Stomach smooth muscle (tissue), 2 donors: ENCODE measurements at regions not wholly inside any gene's neighbourhood (a gene's known extent, or its start where the extent isn't known, plus 50 kb on each side); places are given as distances from the start of the nearest gene placed in this dataset.
"Not testable (repeated sequence)": the region's sequence is repeated elsewhere in the genome, so short reads cannot be mapped to it uniquely, and the experiment has no call there.

Source experiments
- H3K27ac ChIP-seq: one replicate; pipeline ENCODE4 v1.7.0; 2013; ENCODE audit warnings: mild to moderate bottlenecking, low read length, inconsistent platforms
- H3K27me3 ChIP-seq, 2 donors: one replicate each; pipeline ENCODE4 v1.7.0; 2013; ENCODE audit warnings: low read length in 2 of 2; ENCODE audit not compliant: insufficient read depth in 2 of 2, control insufficient read depth in 1 of 2
- H3K36me3 ChIP-seq, 2 donors: one replicate each; pipeline ENCODE4 v1.7.0; 2013; ENCODE audit warnings: low read length in 2 of 2; ENCODE audit not compliant: control insufficient read depth in 2 of 2, insufficient read depth in 2 of 2
- H3K4me1 ChIP-seq: one replicate; pipeline ENCODE4 v1.7.0; 2013; ENCODE audit warnings: low read length; ENCODE audit not compliant: control insufficient read depth, insufficient read depth
- H3K4me3 ChIP-seq, 2 donors: one replicate each; pipeline ENCODE4 v1.7.0; 2013; ENCODE audit warnings: low read length in 2 of 2
- H3K9ac ChIP-seq, 2 donors: one replicate each; pipeline ENCODE4 v1.7.0; 2013; ENCODE audit warnings: low read length in 2 of 2, mild to moderate bottlenecking in 1 of 2
- H3K9me3 ChIP-seq, 2 donors: one replicate each; pipeline ENCODE4 v1.7.0; 2013; ENCODE audit warnings: low read length in 2 of 2; ENCODE audit not compliant: control insufficient read depth in 2 of 2
- donor health status: healthy.
- donor health status: Pancreatic carcinoma.

DNA sequence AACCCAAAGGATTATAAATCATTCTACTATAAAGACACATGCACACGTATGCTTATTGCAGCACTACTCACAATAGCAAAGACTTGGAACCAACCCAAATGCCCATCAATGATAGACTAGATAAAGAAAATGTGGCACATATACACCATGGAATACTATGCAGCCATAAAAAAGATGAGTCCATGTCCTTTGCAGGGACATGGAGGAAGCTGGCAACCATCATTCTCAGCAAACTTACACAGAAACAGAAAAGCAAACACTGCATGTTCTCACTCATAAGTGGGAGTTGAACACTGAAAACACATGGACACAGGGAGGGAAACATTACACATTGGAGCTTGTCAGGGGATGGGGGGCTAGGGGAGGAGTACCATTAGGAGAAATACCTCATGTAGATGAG lies 262.6 kb downstream of the PDCD6IP start:
- H3K27ac ChIP-seq, H3K9ac ChIP-seq: not testable (repeated sequence)

DNA sequence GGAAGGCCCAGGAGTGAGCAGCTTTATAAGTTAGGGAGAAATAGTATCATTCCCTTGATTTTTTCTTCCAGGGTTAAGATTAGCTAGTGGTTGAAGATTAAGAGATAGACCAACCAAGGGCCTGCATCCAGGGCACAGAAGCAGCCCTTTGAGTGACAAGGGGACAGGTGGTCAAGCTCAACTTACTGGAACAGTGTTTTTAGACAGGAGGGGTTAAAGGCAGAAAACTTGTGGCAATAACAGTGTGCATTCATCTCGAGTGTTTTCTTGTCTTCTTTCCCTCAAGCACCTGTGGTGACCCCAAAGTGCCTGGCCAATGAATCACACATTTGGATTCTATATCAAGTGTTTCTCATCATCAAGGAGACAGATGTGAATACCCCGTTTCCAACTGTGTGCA lies 267.5 kb downstream of the PDCD6IP start:
- Histone ChIP-seq H3K27me3 (no peaks in the 10 kb centered on the region), H3K4me1 (no peaks in the 10 kb centered on the region), H3K9me3 (no peaks in the 10 kb centered on the region), H3K9ac (no peak overlapping the region), H3K27ac (no peak overlapping the region), H3K4me3 (no peak overlapping the region), H3K36me3 (no peaks in the 10 kb centered on the region)

More for the DNA sequence above, 262.6 kb downstream of the PDCD6IP start:
- H3K4me3 ChIP-seq, H3K36me3 ChIP-seq, H3K4me1 ChIP-seq, H3K9me3 ChIP-seq, H3K27me3 ChIP-seq: not testable (repeated sequence)

DNA sequence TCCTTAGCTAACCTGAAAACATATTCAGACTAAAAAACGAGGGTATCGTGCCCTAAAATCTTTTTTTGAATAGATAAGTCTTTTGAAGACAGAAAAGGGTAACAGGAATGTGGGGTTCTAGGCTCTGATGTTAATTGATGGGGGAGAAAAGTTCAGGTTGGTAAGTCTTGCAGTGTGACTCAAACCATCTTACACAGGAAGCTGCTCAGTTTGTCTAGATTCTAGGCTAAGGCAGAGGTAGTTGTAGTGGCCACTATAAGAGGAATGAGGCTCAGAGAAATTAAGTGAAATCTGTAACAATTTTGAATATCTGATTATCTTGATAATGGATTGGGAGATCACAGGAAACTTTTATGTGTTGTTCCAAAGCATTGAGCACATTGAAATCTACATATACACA lies 267.9 kb downstream of the PDCD6IP start:
- no peaks in the 10 kb centered on the region for H3K9me3 ChIP-seq
- no peak overlapping the region for H3K4me3 ChIP-seq
- H3K27ac ChIP-seq, result no peak overlapping the region
- H3K36me3 ChIP-seq, result no peaks in the 10 kb centered on the region
- no peak overlapping the region for H3K9ac ChIP-seq
- H3K4me1 ChIP-seq, result no peaks in the 10 kb centered on the region
- no peaks in the 10 kb centered on the region for H3K27me3 ChIP-seq

DNA sequence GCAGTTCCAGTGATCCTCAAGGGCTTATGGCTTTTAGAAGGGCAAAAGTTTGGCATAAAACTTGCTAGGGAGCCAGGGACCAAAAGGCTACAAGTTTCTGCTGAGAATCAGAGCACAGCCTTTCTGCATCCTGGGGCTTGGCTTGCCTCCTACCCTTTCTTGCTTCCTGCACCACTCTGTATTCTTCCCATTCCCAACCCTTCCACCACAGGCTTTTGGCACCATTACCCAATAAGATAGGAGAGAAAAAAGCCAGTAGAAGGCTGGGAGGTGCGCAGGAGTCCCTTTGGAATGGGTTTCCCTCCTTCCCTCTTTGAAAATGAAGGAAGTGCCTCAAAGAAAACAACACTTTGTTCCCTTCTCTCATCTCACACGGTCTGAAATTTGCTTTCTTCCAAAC lies 268.6 kb downstream of the PDCD6IP start:
- no peaks in the 10 kb centered on the region for H3K27me3 ChIP-seq
- H3K4me1 ChIP-seq, result no peaks in the 10 kb centered on the region
- no peak overlapping the region for H3K27ac ChIP-seq
- no peak overlapping the region for H3K4me3 ChIP-seq
- H3K36me3 ChIP-seq, result no peaks in the 10 kb centered on the region
- H3K9me3 ChIP-seq, result no peaks in the 10 kb centered on the region
- no peak overlapping the region for H3K9ac ChIP-seq

DNA sequence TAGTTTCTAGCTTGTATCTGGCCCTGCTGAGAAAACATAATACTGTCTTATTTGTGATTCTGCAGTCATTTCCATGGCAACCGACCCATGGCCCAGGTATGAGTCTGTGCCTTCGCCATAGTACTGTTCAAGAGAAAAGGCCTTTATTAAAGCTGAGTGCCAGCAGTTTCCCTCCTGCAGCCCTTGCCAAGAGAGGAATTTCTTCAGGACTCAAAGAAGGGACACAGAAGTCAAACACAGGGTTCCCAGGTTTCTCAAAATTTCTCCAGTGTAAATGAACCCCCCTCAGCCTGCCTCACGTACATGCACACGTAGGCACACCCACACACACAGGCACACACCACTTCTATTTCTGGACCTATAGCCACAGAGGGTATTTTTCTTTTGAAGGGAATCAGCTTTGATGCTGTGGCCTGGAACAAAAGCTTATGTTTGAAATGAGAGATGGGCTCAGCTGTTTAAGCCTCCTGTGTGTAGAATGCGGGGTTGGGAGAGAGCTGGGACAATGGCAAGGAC lies 269.2 kb downstream of the PDCD6IP start:
- no peaks in the 10 kb centered on the region for H3K27me3 ChIP-seq
- H3K27ac ChIP-seq, result no peak overlapping the region
- H3K9me3 ChIP-seq, result no peaks in the 10 kb centered on the region
- H3K4me1 ChIP-seq, result no peaks in the 10 kb centered on the region
- H3K9ac ChIP-seq, result no peak overlapping the region
- H3K4me3 ChIP-seq, result no peak overlapping the region
- H3K36me3 ChIP-seq, result no peaks in the 10 kb centered on the region

DNA sequence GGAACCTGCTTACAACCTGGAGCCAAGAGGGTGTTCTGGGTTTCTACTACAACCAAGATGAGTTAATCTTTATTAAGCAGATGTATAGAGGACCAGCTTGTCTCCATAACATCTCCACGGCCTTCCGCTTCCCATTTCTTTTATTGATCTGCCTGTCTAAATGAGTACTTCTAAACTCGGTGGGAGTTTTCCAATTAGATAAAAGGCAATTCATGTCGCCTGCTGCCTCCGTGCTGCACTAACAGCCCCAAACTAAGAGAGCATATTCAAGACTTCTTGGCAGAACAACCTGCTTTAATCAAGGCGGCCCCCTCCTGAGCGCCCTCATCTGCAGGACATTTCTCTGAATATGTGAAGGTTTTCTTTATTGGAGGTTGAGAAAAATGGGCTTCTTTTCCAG lies 270.1 kb downstream of the PDCD6IP start:
- H3K4me1 ChIP-seq, result no peaks in the 10 kb centered on the region
- H3K27me3 ChIP-seq, result no peaks in the 10 kb centered on the region
- H3K4me3 ChIP-seq, result no peak overlapping the region
- H3K27ac ChIP-seq, result no peak overlapping the region
- no peak overlapping the region for H3K9ac ChIP-seq
- no peaks in the 10 kb centered on the region for H3K36me3 ChIP-seq
- H3K9me3 ChIP-seq, result no peaks in the 10 kb centered on the region

DNA sequence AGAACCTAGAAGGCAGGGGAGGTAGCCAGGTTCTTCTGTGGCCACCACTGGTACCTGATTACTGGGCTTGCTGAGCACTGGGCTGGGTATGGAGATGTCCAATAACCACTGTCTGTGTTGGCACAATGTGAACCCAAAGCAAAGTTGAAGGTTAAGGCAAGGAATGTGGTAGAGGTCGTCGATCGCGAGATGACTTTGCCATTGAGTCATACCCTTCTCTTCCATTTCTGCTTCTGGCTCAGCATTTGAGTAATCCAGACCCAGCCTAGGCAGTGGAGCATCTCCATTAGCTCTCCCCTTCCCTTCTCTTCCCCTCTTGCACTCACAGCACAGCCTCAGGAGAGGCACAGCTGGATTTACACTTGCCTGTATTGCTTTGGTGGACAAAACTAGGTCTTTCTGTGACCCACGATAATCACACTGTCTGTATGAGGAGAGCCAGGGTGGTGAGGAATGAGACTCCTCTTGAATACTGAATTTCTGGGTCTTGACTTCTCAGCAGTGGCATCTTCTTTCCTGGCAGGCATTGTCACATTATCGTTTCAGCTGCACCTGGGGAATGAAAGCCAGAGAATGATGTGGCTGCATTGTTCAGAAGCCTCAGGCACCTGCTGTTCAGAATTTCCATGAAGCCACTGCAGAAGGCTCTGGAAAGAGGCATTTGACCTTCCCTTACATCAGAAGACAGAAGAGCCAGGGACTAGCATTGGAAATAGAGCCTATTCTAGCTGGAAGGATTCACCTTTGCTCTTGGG lies 272.6 kb downstream of the PDCD6IP start:
- Histone ChIP-seq H3K27me3 (no peaks in the 10 kb centered on the region), H3K9ac (no peak overlapping the region), H3K9me3 (no peaks in the 10 kb centered on the region), H3K4me3 (no peak overlapping the region), H3K4me1 (no peaks in the 10 kb centered on the region), H3K36me3 (no peaks in the 10 kb centered on the region), H3K27ac (no peak overlapping the region)

DNA sequence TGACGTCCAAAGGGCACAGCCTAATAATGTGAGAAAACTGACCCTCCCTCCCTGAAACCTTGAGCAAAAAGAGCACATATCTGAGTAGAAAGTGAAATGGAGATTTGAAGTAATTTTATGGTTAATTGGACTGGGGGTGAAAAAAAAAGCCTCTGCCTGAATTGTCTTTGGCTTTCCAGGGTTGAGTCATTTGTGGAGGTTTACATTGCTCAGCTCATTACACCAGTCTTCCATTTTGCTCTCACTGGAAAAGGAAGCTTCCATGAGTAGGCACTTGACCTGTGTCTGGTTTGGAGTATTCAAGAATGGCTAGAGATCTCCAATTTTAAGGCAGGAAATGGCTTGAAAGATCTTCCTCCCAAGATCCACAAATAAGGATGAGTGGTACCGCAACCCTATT lies 273.9 kb downstream of the PDCD6IP start:
- Histone ChIP-seq H3K36me3 (no peaks in the 10 kb centered on the region), H3K9me3 (peaks cover 0 to 2% of the 10 kb centered on the region in 2 donors)

DNA sequence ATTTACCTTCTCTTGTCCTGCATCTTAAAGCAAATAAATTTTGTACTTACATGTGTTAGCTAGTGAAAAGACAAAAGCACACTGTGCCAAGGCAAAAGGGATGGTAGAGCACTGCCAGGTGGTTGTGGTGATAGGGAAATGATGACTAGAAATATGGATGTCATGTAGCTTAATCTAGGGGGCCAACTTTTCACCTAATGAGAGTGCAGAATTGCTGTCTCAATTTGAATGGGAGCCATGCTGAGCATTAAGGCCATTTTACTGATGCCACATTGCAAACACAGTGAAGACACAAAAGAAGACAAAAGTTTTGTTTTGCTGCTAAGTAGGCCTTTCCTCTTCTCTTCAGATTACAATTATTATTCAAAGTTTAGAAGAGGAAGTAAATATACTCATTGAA lies 274.7 kb downstream of the PDCD6IP start:
- H3K9me3 ChIP-seq, result peaks cover 0 to 2% of the 10 kb centered on the region in 2 donors
- H3K4me3 ChIP-seq, result no peak overlapping the region
- no peak overlapping the region for H3K27ac ChIP-seq
- no peaks in the 10 kb centered on the region for H3K27me3 ChIP-seq
- H3K9ac ChIP-seq, result no peak overlapping the region
- H3K4me1 ChIP-seq, result no peaks in the 10 kb centered on the region
- no peaks in the 10 kb centered on the region for H3K36me3 ChIP-seq

More for the DNA sequence above, 273.9 kb downstream of the PDCD6IP start:
- Histone ChIP-seq H3K27ac (no peak overlapping the region), H3K9ac (no peak overlapping the region), H3K27me3 (no peaks in the 10 kb centered on the region), H3K4me3 (no peak overlapping the region), H3K4me1 (no peaks in the 10 kb centered on the region)

DNA sequence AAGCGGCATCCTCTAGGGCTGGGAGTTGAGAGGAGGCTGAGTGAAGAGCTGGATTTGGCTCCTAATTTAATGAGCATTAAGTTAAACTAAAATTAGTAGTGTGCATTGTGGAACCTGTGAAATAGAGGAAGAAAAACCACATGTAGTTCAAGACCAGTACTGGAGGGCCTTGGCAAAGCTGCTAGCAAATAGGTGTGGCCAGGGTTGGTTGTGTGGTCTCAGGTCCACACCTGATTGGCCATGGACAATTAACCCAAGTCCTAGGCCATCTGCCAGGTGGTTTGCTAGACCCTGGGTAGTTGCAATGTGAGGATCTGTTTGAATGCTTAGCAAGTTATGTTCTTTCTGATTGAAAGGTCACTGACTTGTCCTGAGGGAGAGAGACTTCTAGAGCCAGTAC lies 275.5 kb downstream of the PDCD6IP start:
- Histone ChIP-seq H3K27ac (no peak overlapping the region), H3K9ac (no peak overlapping the region), H3K9me3 (peaks cover 0 to 2% of the 10 kb centered on the region in 2 donors), H3K27me3 (no peaks in the 10 kb centered on the region), H3K4me1 (no peaks in the 10 kb centered on the region), H3K36me3 (no peaks in the 10 kb centered on the region), H3K4me3 (no peak overlapping the region)

DNA sequence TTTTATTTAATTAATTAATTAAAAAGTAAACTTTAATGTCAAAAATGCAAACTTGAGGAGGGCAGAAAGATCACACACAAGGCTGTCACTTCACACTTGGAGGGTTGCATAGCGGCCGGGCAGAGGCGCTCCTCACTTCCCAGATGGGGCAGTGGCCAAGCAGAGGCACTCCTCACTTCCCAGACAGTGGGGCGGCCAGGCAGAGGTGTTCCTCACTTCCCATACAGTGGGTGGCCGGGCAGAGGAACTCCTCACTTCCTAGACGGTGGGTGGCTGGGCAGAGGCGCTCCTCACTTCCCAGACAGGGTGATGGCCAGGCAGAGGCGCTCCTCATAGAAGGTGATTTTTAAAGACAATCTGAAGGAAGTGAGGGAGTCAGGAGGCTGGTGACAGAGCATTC lies 277.5 kb downstream of the PDCD6IP start:
- no peak overlapping the region for H3K9ac ChIP-seq
- H3K4me3 ChIP-seq, result no peak overlapping the region
- H3K4me1 ChIP-seq, result no peaks in the 10 kb centered on the region
- H3K27ac ChIP-seq, result no peak overlapping the region
- no peaks in the 10 kb centered on the region for H3K36me3 ChIP-seq
- no peaks in the 10 kb centered on the region for H3K27me3 ChIP-seq
- peaks cover 0 to 2% of the 10 kb centered on the region in 2 donors for H3K9me3 ChIP-seq
